ENCODE measurements at regions not wholly inside any gene's neighbourhood (a gene's known extent, or its start where the extent isn't known, plus 50 kb on each side); places are given as distances from the start of the nearest gene placed in this dataset.

DNA sequence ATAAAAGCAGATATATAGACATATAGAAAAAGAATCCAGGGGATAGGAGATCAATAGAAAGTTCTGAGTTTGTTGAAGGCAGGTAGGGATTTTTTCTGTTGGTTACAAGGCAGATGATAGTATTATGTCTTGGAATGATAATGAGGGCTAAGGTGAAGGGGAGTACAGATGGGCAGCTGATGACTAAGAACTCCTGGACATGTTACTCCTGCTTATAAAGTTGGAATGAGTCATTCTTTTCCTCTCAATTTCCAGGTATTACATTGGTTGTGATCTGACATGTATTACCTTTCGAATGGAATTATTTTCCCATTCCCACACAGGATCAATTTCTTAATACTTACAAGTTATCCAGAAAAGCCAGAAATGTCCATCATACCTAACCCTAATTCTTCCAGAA, 545.2 kb upstream of the MGAT4C start:
- no peak overlapping the region for H2AFZ ChIP-seq (ENCODE audit: low read depth, low read length)
- intact Hi-C loops (cut with micrococcal nuclease), result no loop called here
- no TSS peak for BruUV-seq (replicated peaks)

DNA sequence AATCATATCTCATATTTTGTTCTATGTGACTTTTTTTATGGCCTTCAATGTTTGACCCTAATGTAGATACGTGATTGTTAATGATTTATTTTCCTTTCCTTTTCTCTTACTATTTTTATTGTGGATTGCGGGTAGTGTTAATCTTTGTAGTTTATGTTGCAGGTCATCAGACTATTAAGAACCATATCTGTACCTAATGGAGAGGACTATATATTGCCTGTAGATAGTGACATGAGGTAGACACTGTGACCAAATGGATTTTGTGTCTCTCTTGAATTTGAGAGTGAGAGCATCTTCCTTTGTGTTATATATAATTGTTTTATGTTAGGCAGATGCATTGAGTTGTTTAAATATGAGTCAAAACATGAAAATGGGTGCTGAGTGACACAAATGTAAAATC, 543.4 kb upstream of the MGAT4C start:
- TF ChIP-seq MYC (IDR thresholded peaks at IDR 0.05; ENCODE audit: low read depth, low read length), result no peak
- TF ChIP-seq CTCF (IDR thresholded peaks at IDR 0.05; ENCODE audit: extremely low read depth in 1 of 2, insufficient read depth in 1 of 2, low read depth in 1 of 2, low read length in 2 of 2), result no peak
- TF ChIP-seq EZH2 (IDR thresholded peaks at IDR 0.05; ENCODE audit: borderline replicate concordance, low read depth, low read length, severe bottlenecking), result no peak
- TF ChIP-seq FOS (IDR thresholded peaks at IDR 0.05; ENCODE audit: borderline replicate concordance, insufficient read depth, low read length), result no peak
- no peak for TF ChIP-seq MAX (IDR thresholded peaks at IDR 0.05; ENCODE audit: insufficient read depth, insufficient read length)
- no peak for TF ChIP-seq POLR2A (IDR thresholded peaks at IDR 0.05; ENCODE audit: low read depth, low read length)
- no peak for TF ChIP-seq JUN (IDR thresholded peaks at IDR 0.05; ENCODE audit: borderline replicate concordance, insufficient read depth, insufficient read length, low read depth)
- no peak for TF ChIP-seq GATA2 (IDR thresholded peaks at IDR 0.05; ENCODE audit: insufficient read depth, insufficient read length, low read depth, low read length)
- no peak for TF ChIP-seq POLR2AphosphoS5 (IDR thresholded peaks at IDR 0.05; ENCODE audit: insufficient read depth, low read depth, low read length)
- Histone ChIP-seq H3K27me3 (ENCODE audit: control insufficient read depth in 2 of 2, insufficient read depth in 2 of 2, low read length in 2 of 2) (no peaks in the 10 kb centered on the region), H4K20me1 (replicated peaks; ENCODE audit: control insufficient read depth, extremely low read depth, insufficient read depth, low read length) (no peaks in the 10 kb centered on the region), H3K36me3 (ENCODE audit: control insufficient read depth in 2 of 2, extremely low read depth in 1 of 2, insufficient read depth in 2 of 2, low read length in 2 of 2) (no peaks in the 10 kb centered on the region), H3K4me1 (ENCODE audit: control insufficient read depth, extremely low read depth, insufficient read depth, low read length) (no peaks in the 10 kb centered on the region), H3K4me2 (ENCODE audit: insufficient read depth, low read length) (no peak overlapping the region), H3K27ac (ENCODE audit: insufficient read depth, low read depth, low read length) (no peak overlapping the region), H2AFZ (ENCODE audit: low read depth, low read length) (no peak overlapping the region), H3K9me1 (replicated peaks; ENCODE audit: control insufficient read depth, extremely low read depth, insufficient read depth, low read length) (no peaks in the 10 kb centered on the region), H3K4me3 (replicated peaks in 1 of 3; ENCODE audit: insufficient read depth in 1 of 3, low read depth in 1 of 3, low read length in 3 of 3) (no peak overlapping the region), H3K79me2 (ENCODE audit: control insufficient read depth, insufficient read depth, low read length) (no peaks in the 10 kb centered on the region), H3K9ac (replicated peaks; ENCODE audit: extremely low read depth, insufficient read depth, low read length) (no peak overlapping the region), H3K9me3 (replicated peaks; ENCODE audit: control insufficient read depth, insufficient read depth, low read length) (no peaks in the 10 kb centered on the region)
- POLR2A ChIA-PET, result no interaction called here
- dilution Hi-C loops (cut with MboI; ENCODE audit: extremely low pct_ligation_motif_present, low sequenced_read_pairs) (no loop called here), intact Hi-C loops (cut with micrococcal nuclease) (no loop called here)
- DNase-seq (ENCODE audit: low read depth, low spot score) (no peak), FAIRE-seq (no peak)
- BruUV-seq (replicated peaks), result no TSS peak
- CTCF ChIA-PET, result no interaction called here

More for the DNA sequence above, 545.2 kb upstream of the MGAT4C start:
- FAIRE-seq, result no peak
- dilution Hi-C loops (cut with MboI; ENCODE audit: extremely low pct_ligation_motif_present, low sequenced_read_pairs), result no loop called here
- H3K36me3 ChIP-seq (ENCODE audit: control insufficient read depth in 2 of 2, extremely low read depth in 1 of 2, insufficient read depth in 2 of 2, low read length in 2 of 2), result no peaks in the 10 kb centered on the region
- no peak overlapping the region for H3K27ac ChIP-seq (ENCODE audit: insufficient read depth, low read depth, low read length)
- no peaks in the 10 kb centered on the region for H3K4me1 ChIP-seq (ENCODE audit: control insufficient read depth, extremely low read depth, insufficient read depth, low read length)
- H3K79me2 ChIP-seq (ENCODE audit: control insufficient read depth, insufficient read depth, low read length), result no peaks in the 10 kb centered on the region
- no peaks in the 10 kb centered on the region for H3K27me3 ChIP-seq (ENCODE audit: control insufficient read depth in 2 of 2, insufficient read depth in 2 of 2, low read length in 2 of 2)
- no peaks in the 10 kb centered on the region for H3K9me1 ChIP-seq (replicated peaks; ENCODE audit: control insufficient read depth, extremely low read depth, insufficient read depth, low read length)
- no peak overlapping the region for H3K9ac ChIP-seq (replicated peaks; ENCODE audit: extremely low read depth, insufficient read depth, low read length)
- no peak for DNase-seq (ENCODE audit: low read depth, low spot score)
- CTCF ChIA-PET, result no interaction called here
- H4K20me1 ChIP-seq (replicated peaks; ENCODE audit: control insufficient read depth, extremely low read depth, insufficient read depth, low read length), result no peaks in the 10 kb centered on the region
- POLR2A ChIA-PET, result no interaction called here
- H3K4me2 ChIP-seq (ENCODE audit: insufficient read depth, low read length), result no peak overlapping the region
- no peak for TF ChIP-seq POLR2A (IDR thresholded peaks at IDR 0.05; ENCODE audit: low read depth, low read length)
- TF ChIP-seq CTCF (IDR thresholded peaks at IDR 0.05; ENCODE audit: extremely low read depth in 1 of 2, insufficient read depth in 1 of 2, low read depth in 1 of 2, low read length in 2 of 2), result no peak
- TF ChIP-seq POLR2AphosphoS5 (IDR thresholded peaks at IDR 0.05; ENCODE audit: insufficient read depth, low read depth, low read length), result no peak
- no peak for TF ChIP-seq MYC (IDR thresholded peaks at IDR 0.05; ENCODE audit: low read depth, low read length)
- TF ChIP-seq GATA2 (IDR thresholded peaks at IDR 0.05; ENCODE audit: insufficient read depth, insufficient read length, low read depth, low read length), result no peak
- TF ChIP-seq EZH2 (IDR thresholded peaks at IDR 0.05; ENCODE audit: borderline replicate concordance, low read depth, low read length, severe bottlenecking), result no peak
- H3K9me3 ChIP-seq (replicated peaks; ENCODE audit: control insufficient read depth, insufficient read depth, low read length), result no peaks in the 10 kb centered on the region
- H3K4me3 ChIP-seq (replicated peaks in 1 of 3; ENCODE audit: insufficient read depth in 1 of 3, low read depth in 1 of 3, low read length in 3 of 3), result no peak overlapping the region

Measured in endothelial cell of umbilical vein (primary cell).